ENCODE measurements at regions not wholly inside any gene's neighbourhood (a gene's known extent, or its start where the extent isn't known, plus 50 kb on each side); places are given as distances from the start of the nearest gene placed in this dataset.

- TF ChIP-seq, protein P1, sequence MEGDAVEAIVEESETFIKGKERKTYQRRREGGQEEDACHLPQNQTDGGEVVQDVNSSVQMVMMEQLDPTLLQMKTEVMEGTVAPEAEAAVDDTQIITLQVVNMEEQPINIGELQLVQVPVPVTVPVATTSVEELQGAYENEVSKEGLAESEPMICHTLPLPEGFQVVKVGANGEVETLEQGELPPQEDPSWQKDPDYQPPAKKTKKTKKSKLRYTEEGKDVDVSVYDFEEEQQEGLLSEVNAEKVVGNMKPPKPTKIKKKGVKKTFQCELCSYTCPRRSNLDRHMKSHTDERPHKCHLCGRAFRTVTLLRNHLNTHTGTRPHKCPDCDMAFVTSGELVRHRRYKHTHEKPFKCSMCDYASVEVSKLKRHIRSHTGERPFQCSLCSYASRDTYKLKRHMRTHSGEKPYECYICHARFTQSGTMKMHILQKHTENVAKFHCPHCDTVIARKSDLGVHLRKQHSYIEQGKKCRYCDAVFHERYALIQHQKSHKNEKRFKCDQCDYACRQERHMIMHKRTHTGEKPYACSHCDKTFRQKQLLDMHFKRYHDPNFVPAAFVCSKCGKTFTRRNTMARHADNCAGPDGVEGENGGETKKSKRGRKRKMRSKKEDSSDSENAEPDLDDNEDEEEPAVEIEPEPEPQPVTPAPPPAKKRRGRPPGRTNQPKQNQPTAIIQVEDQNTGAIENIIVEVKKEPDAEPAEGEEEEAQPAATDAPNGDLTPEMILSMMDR (IDR thresholded peaks at IDR 0.05): no peak
- TF ChIP-seq POLR2A (IDR thresholded peaks at IDR 0.05): no peak
- no peak for TF ChIP-seq EP300 (IDR thresholded peaks at IDR 0.05)
- no peak for TF ChIP-seq POLR2AphosphoS5 (IDR thresholded peaks at IDR 0.05)
Measured at GRCh38 chr15:87537295-87537694, 719.2 kb downstream of the NTRK3 start.
